Fibroblast of lung (primary cell): ENCODE measurements at regions not wholly inside any gene's neighbourhood (a gene's known extent, or its start where the extent isn't known, plus 50 kb on each side); places are given as distances from the start of the nearest gene placed in this dataset.

Source experiments
- EZH2 ChIP-seq: IDR thresholded peaks from 2 replicates; pipeline ENCODE4 v1.5.1; 2012; ENCODE audit warnings: low read length, control low read depth, mild to moderate bottlenecking; ENCODE audit errors: missing control alignments
- TF ChIP-seq, protein P1 (sequence below), 2 donors: IDR thresholded peaks in 1 of 2; conservative IDR thresholded peaks in 1 of 2; 1 replicate in 1 of 2; 2 replicates in 1 of 2; pipeline ENCODE4 v1.5.1; 2011 to 2012; ENCODE audit warnings: low read length in 2 of 2, control low read depth in 1 of 2, inconsistent platforms in 1 of 2, low read depth in 1 of 2, mild to moderate bottlenecking in 1 of 2

DNA sequence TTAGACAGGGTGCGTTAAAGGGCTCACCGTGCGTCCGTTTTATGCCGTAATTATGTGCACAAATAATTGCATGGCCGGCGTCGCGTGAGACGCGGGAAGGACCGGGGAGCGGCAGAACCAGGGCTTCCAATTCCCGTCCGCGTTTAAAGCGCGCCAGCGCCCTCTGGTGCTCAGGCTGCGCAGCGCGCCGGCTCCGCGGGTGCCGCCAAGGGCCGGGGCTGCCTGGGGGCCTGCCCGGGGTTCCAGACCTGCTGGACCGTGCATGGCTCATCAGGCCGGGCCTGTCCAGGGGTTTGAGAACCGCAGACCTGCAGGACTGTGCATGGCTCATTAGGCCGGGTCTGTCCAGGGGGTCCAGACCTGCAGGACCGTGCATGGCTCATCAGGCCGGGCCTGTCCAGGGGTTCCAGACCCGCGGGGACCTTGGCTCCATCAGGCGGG lies 369.0 kb downstream of the THBS2 start:
- TF ChIP-seq, protein P1, sequence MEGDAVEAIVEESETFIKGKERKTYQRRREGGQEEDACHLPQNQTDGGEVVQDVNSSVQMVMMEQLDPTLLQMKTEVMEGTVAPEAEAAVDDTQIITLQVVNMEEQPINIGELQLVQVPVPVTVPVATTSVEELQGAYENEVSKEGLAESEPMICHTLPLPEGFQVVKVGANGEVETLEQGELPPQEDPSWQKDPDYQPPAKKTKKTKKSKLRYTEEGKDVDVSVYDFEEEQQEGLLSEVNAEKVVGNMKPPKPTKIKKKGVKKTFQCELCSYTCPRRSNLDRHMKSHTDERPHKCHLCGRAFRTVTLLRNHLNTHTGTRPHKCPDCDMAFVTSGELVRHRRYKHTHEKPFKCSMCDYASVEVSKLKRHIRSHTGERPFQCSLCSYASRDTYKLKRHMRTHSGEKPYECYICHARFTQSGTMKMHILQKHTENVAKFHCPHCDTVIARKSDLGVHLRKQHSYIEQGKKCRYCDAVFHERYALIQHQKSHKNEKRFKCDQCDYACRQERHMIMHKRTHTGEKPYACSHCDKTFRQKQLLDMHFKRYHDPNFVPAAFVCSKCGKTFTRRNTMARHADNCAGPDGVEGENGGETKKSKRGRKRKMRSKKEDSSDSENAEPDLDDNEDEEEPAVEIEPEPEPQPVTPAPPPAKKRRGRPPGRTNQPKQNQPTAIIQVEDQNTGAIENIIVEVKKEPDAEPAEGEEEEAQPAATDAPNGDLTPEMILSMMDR (conservative IDR thresholded peaks at IDR 0.05 in 1 of 2, IDR thresholded peaks at IDR 0.05 in 1 of 2; ENCODE audit: low read depth in 1 of 2, low read length in 2 of 2): peak; percentile 64 to 77
- no peak for TF ChIP-seq EZH2
